Type B pancreatic cell (in vitro differentiated cells): ENCODE measurements at regions not wholly inside any gene's neighbourhood (a gene's known extent, or its start where the extent isn't known, plus 50 kb on each side); places are given as distances from the start of the nearest gene placed in this dataset.

ENCODE experiments used
- DNase-seq: peaks from one replicate; pipeline ENCODE4 v3.0.0; 2021; ENCODE audit warnings: mixed read lengths; ENCODE audit not compliant: unreplicated experiment; ENCODE audit errors: extremely low spot score
- H3K27ac Mint-ChIP-seq: 2 replicates; pipeline ENCODE4 v1.8.0; 2021; ENCODE audit warnings: mild to moderate bottlenecking, mixed read lengths
- H3K27me3 Mint-ChIP-seq: 2 replicates; pipeline ENCODE4 v1.8.0; 2021; ENCODE audit warnings: mixed read lengths
- H3K36me3 Mint-ChIP-seq: 2 replicates; pipeline ENCODE4 v1.8.0; 2021; ENCODE audit warnings: mixed read lengths
- H3K4me1 Mint-ChIP-seq: one replicate; pipeline ENCODE4 v1.8.0; 2021; ENCODE audit warnings: mixed read lengths; ENCODE audit not compliant: unreplicated experiment
- H3K4me3 Mint-ChIP-seq: 2 replicates; pipeline ENCODE4 v1.8.0; 2021; ENCODE audit warnings: mild to moderate bottlenecking, mixed read lengths
- H3K9me3 Mint-ChIP-seq: 2 replicates; pipeline ENCODE4 v1.8.0; 2021; ENCODE audit warnings: mixed read lengths
- TF ChIP-seq, protein P1 (sequence below): fragments of 200-600 bp; sonication (generic); conservative IDR thresholded peaks from 2 replicates; pipeline ENCODE4 v1.5.0; 2021; ENCODE audit warnings: antibody characterized with exemption, mild to moderate bottlenecking

DNA sequence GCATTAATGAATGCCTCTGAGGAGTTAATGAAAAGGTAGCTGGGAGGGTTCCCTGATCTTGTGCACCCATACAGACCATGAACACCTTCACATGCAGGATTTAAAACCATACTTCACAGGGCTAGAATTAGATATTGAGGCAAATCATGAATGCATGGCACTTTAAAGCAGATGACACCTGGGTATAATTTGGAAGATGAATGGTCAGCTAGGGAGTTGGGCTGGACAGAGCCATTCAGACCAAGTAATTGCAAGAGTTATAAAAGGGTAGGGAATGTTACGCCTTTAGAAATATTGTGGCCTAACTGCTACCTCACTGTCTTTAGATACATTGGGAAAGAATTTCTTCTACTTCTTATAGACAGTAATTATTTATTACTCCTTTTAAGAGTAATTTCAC, 89.1 kb upstream of the ZNF827 start:
- peaks cover 18% of the 10 kb centered on the region for H3K4me1 Mint-ChIP-seq
- no peaks in the 10 kb centered on the region for H3K27me3 Mint-ChIP-seq
- no peak overlapping the region for H3K27ac Mint-ChIP-seq
- H3K4me3 Mint-ChIP-seq = no peak overlapping the region
- H3K36me3 Mint-ChIP-seq = no peaks in the 10 kb centered on the region
- no peaks in the 10 kb centered on the region for H3K9me3 Mint-ChIP-seq
- no peak for DNase-seq
- TF ChIP-seq, protein P1, sequence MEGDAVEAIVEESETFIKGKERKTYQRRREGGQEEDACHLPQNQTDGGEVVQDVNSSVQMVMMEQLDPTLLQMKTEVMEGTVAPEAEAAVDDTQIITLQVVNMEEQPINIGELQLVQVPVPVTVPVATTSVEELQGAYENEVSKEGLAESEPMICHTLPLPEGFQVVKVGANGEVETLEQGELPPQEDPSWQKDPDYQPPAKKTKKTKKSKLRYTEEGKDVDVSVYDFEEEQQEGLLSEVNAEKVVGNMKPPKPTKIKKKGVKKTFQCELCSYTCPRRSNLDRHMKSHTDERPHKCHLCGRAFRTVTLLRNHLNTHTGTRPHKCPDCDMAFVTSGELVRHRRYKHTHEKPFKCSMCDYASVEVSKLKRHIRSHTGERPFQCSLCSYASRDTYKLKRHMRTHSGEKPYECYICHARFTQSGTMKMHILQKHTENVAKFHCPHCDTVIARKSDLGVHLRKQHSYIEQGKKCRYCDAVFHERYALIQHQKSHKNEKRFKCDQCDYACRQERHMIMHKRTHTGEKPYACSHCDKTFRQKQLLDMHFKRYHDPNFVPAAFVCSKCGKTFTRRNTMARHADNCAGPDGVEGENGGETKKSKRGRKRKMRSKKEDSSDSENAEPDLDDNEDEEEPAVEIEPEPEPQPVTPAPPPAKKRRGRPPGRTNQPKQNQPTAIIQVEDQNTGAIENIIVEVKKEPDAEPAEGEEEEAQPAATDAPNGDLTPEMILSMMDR = no peak

GRCh38 chr4:146023334-146023967, 84.8 kb upstream of the ZNF827 start:
- Mint-ChIP-seq H3K9me3 (no peaks in the 10 kb centered on the region), H3K27ac (no peak overlapping the region), H3K4me3 (no peak overlapping the region), H3K4me1 (no peaks in the 10 kb centered on the region), H3K36me3 (no peaks in the 10 kb centered on the region), H3K27me3 (no peaks in the 10 kb centered on the region)
- TF ChIP-seq, protein P1 = no peak
- no peak for DNase-seq

GRCh38 chr4:146022541-146022940, 83.9 kb upstream of the ZNF827 start:
- no peak overlapping the region for H3K27ac Mint-ChIP-seq
- DNase-seq = no peak
- H3K9me3 Mint-ChIP-seq = no peaks in the 10 kb centered on the region
- H3K36me3 Mint-ChIP-seq = no peaks in the 10 kb centered on the region
- H3K27me3 Mint-ChIP-seq = no peaks in the 10 kb centered on the region
- TF ChIP-seq, protein P1 = no peak
- H3K4me3 Mint-ChIP-seq = no peak overlapping the region
- no peaks in the 10 kb centered on the region for H3K4me1 Mint-ChIP-seq

- TF ChIP-seq, protein P1 = no peak
- H3K27me3 Mint-ChIP-seq = no peaks in the 10 kb centered on the region
- no peaks in the 10 kb centered on the region for H3K4me1 Mint-ChIP-seq
These were observed 79.6 kb upstream of the ZNF827 start for GRCh38 chr4:146018247-146018646.

DNA sequence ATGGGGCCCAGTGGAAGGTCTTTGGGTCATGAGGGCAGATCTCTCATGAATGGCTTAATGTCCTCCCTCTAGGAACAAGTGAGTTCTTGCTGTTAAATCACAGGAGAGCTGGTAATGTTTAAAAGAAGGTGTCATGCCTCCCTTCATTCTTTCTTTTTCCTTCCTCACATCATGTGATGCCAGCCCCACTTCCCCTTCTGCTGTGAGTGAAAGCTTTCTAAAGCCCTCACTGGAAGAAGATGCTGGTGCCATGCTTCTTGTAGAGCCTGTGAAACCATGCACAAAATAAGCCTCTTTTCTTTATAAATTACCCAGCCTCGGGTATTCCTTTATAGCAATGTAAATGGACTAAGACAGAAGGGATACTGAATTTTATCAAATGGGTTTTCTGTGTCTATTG, 66.1 kb upstream of the ZNF827 start:
- H3K4me1 Mint-ChIP-seq = no peaks in the 10 kb centered on the region
- H3K4me3 Mint-ChIP-seq = no peak overlapping the region
- no peaks in the 10 kb centered on the region for H3K9me3 Mint-ChIP-seq
- TF ChIP-seq, protein P1 = no peak
- no peaks in the 10 kb centered on the region for H3K36me3 Mint-ChIP-seq
- no peak for DNase-seq
- H3K27me3 Mint-ChIP-seq = no peaks in the 10 kb centered on the region
- no peak overlapping the region for H3K27ac Mint-ChIP-seq

More at GRCh38 chr4:146018247-146018646, 79.6 kb upstream of the ZNF827 start:
- no peak overlapping the region for H3K4me3 Mint-ChIP-seq
- no peaks in the 10 kb centered on the region for H3K9me3 Mint-ChIP-seq
- no peaks in the 10 kb centered on the region for H3K36me3 Mint-ChIP-seq
- DNase-seq = no peak
- H3K27ac Mint-ChIP-seq = no peak overlapping the region

DNA sequence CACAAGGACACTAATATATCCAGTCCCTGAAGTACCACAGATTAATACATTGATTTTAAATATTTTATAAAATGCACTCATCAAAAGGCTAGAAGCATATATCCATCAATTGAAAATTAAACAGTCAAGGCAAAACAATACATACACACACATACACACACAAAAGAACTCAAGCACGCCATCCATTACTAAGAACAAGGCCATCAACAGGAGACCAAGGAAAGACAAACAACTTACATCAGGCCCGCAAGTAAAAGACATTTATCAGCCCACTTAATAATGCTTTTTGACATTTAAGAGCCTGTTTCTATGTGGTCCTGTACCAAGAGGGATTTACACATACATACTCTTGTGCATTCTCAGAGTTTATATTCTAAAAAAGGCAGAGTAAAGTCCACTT, 50.0 kb upstream of the ZNF827 start:
- no peaks in the 10 kb centered on the region for H3K36me3 Mint-ChIP-seq
- no peak overlapping the region for H3K4me3 Mint-ChIP-seq
- H3K27ac Mint-ChIP-seq = no peak overlapping the region
- TF ChIP-seq, protein P1 = no peak
- peaks cover 4% of the 10 kb centered on the region for H3K27me3 Mint-ChIP-seq
- H3K9me3 Mint-ChIP-seq = peaks cover 5% of the 10 kb centered on the region
- no peak for DNase-seq
- H3K4me1 Mint-ChIP-seq = peaks cover 6% of the 10 kb centered on the region
